ENCODE measurements at regions not wholly inside any gene's neighbourhood (a gene's known extent, or its start where the extent isn't known, plus 50 kb on each side); places are given as distances from the start of the nearest gene placed in this dataset.

DNA sequence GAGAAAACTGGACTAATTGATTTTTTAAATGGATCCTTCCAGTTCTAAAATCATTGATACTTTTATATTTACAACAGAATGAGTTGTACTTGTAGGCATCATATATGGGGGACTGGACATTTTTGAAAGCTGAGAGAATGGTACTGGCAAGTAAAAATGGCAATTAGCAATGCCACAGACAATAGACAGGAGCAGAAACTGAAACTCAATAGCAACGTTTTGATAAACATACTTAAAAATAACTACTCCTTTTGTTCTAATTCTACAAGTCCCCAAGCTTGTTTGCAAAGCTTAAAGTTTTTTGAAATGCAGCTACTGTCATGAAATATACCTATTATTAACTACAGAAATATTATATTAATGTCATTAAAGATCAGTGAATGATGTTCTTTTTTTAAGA lies 52.8 kb upstream of the FBXL7 start:
- Histone ChIP-seq H3K4me1 (no peaks in the 10 kb centered on the region), H3K36me3 (ENCODE audit: low read depth, missing control alignments) (no peaks in the 10 kb centered on the region), H3K27ac (no peak overlapping the region), H3K4me3 (no peak overlapping the region), H3K9me3 (no peaks in the 10 kb centered on the region), H3K27me3 (no peaks in the 10 kb centered on the region)
- no peak for TF ChIP-seq POLR2A (IDR thresholded peaks at IDR 0.05)
- TF ChIP-seq, protein P1, sequence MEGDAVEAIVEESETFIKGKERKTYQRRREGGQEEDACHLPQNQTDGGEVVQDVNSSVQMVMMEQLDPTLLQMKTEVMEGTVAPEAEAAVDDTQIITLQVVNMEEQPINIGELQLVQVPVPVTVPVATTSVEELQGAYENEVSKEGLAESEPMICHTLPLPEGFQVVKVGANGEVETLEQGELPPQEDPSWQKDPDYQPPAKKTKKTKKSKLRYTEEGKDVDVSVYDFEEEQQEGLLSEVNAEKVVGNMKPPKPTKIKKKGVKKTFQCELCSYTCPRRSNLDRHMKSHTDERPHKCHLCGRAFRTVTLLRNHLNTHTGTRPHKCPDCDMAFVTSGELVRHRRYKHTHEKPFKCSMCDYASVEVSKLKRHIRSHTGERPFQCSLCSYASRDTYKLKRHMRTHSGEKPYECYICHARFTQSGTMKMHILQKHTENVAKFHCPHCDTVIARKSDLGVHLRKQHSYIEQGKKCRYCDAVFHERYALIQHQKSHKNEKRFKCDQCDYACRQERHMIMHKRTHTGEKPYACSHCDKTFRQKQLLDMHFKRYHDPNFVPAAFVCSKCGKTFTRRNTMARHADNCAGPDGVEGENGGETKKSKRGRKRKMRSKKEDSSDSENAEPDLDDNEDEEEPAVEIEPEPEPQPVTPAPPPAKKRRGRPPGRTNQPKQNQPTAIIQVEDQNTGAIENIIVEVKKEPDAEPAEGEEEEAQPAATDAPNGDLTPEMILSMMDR (IDR thresholded peaks at IDR 0.05), result no peak
- no peak for DNase-seq
- intact Hi-C loops (cut with DNase I; ENCODE audit: low total_unique reads), result no loop called here
- WGBS, 2 donors, result 38 to 44% methylated on average over 1 of the region's 1 CpG

- Histone ChIP-seq H3K36me3 (ENCODE audit: low read depth, missing control alignments) (no peaks in the 10 kb centered on the region), H3K27ac (no peak overlapping the region), H3K27me3 (no peaks in the 10 kb centered on the region), H3K4me1 (no peaks in the 10 kb centered on the region), H3K4me3 (no peak overlapping the region), H3K9me3 (no peaks in the 10 kb centered on the region)
- intact Hi-C loops (cut with DNase I; ENCODE audit: low total_unique reads), result no loop called here
- no peak for DNase-seq
- TF ChIP-seq, protein P1 (IDR thresholded peaks at IDR 0.05), result no peak
These were observed 53.4 kb upstream of the FBXL7 start for GRCh38 chr5:15446552-15446951.

DNA sequence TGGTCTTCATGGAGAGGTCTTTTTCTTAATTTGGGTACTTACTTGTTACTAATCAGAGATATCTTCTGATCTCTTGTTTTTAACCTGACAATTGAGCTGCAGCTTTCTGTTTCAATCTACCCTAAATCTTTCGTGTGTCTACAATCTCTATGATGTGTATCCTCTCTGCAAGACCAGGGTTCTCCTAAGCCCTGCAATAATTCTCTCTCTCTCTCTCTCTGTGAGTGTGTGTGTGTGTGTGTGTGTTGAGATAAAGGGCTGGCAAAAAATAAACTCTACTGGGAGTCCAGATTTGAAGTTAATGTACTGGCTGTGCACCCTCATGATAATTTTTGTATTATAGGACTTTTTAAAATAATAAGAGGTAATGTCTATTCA lies 57.8 kb upstream of the FBXL7 start:
- no peaks in the 10 kb centered on the region for H3K27me3 ChIP-seq
- TF ChIP-seq, protein P1 (IDR thresholded peaks at IDR 0.05), result no peak
- no peak for TF ChIP-seq POLR2A (IDR thresholded peaks at IDR 0.05)
- H3K4me1 ChIP-seq, result no peaks in the 10 kb centered on the region
- intact Hi-C loops (cut with DNase I; ENCODE audit: low total_unique reads), result no loop called here
- H3K36me3 ChIP-seq (ENCODE audit: low read depth, missing control alignments), result no peaks in the 10 kb centered on the region
- H3K9me3 ChIP-seq, result no peaks in the 10 kb centered on the region
- DNase-seq, result no peak
- 95 to 96% methylated on average over 1 of the region's 1 CpG for WGBS, 2 donors
- no peak overlapping the region for H3K4me3 ChIP-seq
- no peak overlapping the region for H3K27ac ChIP-seq

- 77 to 85% methylated on average over 6 of the region's 6 CpGs for WGBS, 2 donors
- Histone ChIP-seq H3K4me1 (no peaks in the 10 kb centered on the region), H3K4me3 (no peak overlapping the region), H3K9me3 (no peaks in the 10 kb centered on the region), H3K27me3 (no peaks in the 10 kb centered on the region), H3K36me3 (ENCODE audit: low read depth, missing control alignments) (no peaks in the 10 kb centered on the region), H3K27ac (no peak overlapping the region)
- intact Hi-C loops (cut with DNase I; ENCODE audit: low total_unique reads), result no loop called here
- no peak for TF ChIP-seq POLR2A (IDR thresholded peaks at IDR 0.05)
- TF ChIP-seq, protein P1 (IDR thresholded peaks at IDR 0.05), result no peak
- DNase-seq, result no peak
These were observed 58.4 kb upstream of the FBXL7 start for GRCh38 chr5:15441433-15442192.

DNA sequence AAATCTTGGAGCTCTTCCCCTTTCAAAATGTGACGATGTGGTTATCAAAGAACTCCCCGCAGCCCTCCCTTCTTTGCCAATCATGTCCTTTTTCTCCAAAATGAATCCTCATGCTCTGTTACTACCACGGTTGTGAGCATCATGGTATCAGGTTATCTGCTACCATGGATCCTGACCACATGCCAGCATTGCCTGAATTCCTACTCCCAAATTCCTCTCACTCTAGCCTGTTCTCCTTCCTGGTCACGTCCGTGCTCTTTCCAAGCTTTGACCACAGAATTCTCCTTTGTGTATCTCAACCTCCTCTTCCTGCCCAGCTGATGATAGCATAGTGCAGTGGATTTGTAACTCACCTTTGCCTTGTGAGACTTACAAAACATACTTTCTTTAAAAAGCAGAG lies 59.5 kb upstream of the FBXL7 start:
- Histone ChIP-seq H3K27ac (no peak overlapping the region), H3K27me3 (no peaks in the 10 kb centered on the region), H3K9me3 (no peaks in the 10 kb centered on the region), H3K4me3 (no peak overlapping the region), H3K36me3 (ENCODE audit: low read depth, missing control alignments) (no peaks in the 10 kb centered on the region), H3K4me1 (no peaks in the 10 kb centered on the region)
- no peak for TF ChIP-seq POLR2A (IDR thresholded peaks at IDR 0.05)
- TF ChIP-seq, protein P1 (IDR thresholded peaks at IDR 0.05), result no peak
- intact Hi-C loops (cut with DNase I; ENCODE audit: low total_unique reads), result no loop called here
- 49 to 56% methylated on average over 5 of the region's 5 CpGs for WGBS, 2 donors
- DNase-seq, result no peak

Measured in testis (tissue), 2 donors.